PFSK-1 (cell line): ENCODE measurements at regions not wholly inside any gene's neighbourhood (a gene's known extent, or its start where the extent isn't known, plus 50 kb on each side); places are given as distances from the start of the nearest gene placed in this dataset.

Experiments used
- FOXP2 ChIP-seq: optimal IDR thresholded peaks from 2 replicates; pipeline ENCODE3; 2011; ENCODE audit warnings: borderline replicate concordance, control low read depth, inconsistent platforms; ENCODE audit not compliant: insufficient read depth; ENCODE audit errors: extremely low read length, extremely low read depth
- POLR2AphosphoS5 ChIP-seq: IDR thresholded peaks from 2 replicates; pipeline ENCODE4 v1.6.1; 2012; ENCODE audit warnings: low read depth, mild to moderate bottlenecking, control low read depth, low read length, moderate library complexity
- SIN3A ChIP-seq: IDR thresholded peaks from 2 replicates; pipeline ENCODE4 v1.6.1; 2012; ENCODE audit warnings: mild to moderate bottlenecking, low read length, moderate library complexity, borderline replicate concordance; ENCODE audit not compliant: insufficient read depth
- TAF1 ChIP-seq: IDR thresholded peaks from 2 replicates; pipeline ENCODE4 v1.6.1; 2012; ENCODE audit warnings: low read length, control low read depth, borderline replicate concordance; ENCODE audit not compliant: insufficient read depth
- TF ChIP-seq, protein P1 (sequence below), 2 experiments: IDR thresholded peaks; 2 replicates each; pipeline versions ENCODE4 v1.6.1 to v1.8.0; 2011 to 2012; ENCODE audit warnings: low read depth in 2 of 2, low read length in 2 of 2, control low read depth in 1 of 2, inconsistent platforms in 1 of 2, mild to moderate bottlenecking in 1 of 2, moderate library complexity in 1 of 2; ENCODE audit not compliant: insufficient read depth in 1 of 2

DNA sequence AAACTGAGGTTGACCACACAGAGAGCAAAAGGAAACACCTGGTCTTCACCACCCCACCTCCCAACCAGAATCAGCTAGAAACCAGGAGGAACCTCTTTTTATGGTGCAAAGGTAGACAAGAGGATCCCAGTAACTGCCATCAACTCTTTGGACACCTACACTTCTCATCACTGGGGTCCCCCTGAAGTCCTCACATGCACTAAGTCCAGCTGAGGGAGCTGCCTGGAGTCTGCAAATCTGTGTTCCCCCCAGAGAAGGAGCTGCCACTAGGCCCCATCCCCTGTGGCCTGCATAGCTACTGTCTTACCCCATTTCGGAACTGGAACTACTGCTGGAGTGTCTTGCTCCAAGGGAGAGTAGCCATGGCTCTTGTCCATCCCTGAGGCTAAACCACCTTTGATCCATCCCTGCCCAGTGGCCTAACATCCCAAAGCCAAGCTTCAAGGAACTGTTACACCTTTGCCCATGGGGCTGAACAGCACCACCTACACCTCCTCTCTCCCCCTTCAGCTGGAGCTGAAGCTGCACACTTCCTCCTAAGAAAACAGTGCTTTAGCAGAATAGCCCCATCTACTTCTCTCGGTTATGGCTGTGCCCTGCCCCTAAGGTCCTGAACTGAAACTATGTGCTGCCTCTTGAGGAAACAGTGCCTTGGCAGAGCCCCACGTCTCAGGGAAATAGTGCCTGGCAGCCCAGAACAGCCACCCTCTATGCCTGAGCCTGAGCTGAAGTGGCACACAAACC lies 85.4 kb upstream of the CD53 start:
- TF ChIP-seq FOXP2 (no peak), TAF1 (no peak), SIN3A (no peak), POLR2AphosphoS5 (no peak)
- TF ChIP-seq, protein P1, sequence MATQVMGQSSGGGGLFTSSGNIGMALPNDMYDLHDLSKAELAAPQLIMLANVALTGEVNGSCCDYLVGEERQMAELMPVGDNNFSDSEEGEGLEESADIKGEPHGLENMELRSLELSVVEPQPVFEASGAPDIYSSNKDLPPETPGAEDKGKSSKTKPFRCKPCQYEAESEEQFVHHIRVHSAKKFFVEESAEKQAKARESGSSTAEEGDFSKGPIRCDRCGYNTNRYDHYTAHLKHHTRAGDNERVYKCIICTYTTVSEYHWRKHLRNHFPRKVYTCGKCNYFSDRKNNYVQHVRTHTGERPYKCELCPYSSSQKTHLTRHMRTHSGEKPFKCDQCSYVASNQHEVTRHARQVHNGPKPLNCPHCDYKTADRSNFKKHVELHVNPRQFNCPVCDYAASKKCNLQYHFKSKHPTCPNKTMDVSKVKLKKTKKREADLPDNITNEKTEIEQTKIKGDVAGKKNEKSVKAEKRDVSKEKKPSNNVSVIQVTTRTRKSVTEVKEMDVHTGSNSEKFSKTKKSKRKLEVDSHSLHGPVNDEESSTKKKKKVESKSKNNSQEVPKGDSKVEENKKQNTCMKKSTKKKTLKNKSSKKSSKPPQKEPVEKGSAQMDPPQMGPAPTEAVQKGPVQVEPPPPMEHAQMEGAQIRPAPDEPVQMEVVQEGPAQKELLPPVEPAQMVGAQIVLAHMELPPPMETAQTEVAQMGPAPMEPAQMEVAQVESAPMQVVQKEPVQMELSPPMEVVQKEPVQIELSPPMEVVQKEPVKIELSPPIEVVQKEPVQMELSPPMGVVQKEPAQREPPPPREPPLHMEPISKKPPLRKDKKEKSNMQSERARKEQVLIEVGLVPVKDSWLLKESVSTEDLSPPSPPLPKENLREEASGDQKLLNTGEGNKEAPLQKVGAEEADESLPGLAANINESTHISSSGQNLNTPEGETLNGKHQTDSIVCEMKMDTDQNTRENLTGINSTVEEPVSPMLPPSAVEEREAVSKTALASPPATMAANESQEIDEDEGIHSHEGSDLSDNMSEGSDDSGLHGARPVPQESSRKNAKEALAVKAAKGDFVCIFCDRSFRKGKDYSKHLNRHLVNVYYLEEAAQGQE (IDR thresholded peaks at IDR 0.05; ENCODE audit: insufficient read depth in 1 of 2, low read depth in 2 of 2, low read length in 2 of 2): no peak

GRCh38 chr1:110786802-110787327 lies 86.1 kb upstream of the CD53 start:
- no peak for TF ChIP-seq FOXP2
- no peak for TF ChIP-seq TAF1
- no peak for TF ChIP-seq SIN3A
- TF ChIP-seq POLR2AphosphoS5: no peak
- TF ChIP-seq, protein P1 (IDR thresholded peaks at IDR 0.05; ENCODE audit: insufficient read depth in 1 of 2, low read depth in 2 of 2, low read length in 2 of 2): no peak

GRCh38 chr1:110785612-110786011 lies 87.3 kb upstream of the CD53 start:
- TF ChIP-seq FOXP2 (no peak), TAF1 (no peak), SIN3A (no peak), POLR2AphosphoS5 (no peak)
- TF ChIP-seq, protein P1 (IDR thresholded peaks at IDR 0.05; ENCODE audit: insufficient read depth in 1 of 2, low read depth in 2 of 2, low read length in 2 of 2): no peak

DNA sequence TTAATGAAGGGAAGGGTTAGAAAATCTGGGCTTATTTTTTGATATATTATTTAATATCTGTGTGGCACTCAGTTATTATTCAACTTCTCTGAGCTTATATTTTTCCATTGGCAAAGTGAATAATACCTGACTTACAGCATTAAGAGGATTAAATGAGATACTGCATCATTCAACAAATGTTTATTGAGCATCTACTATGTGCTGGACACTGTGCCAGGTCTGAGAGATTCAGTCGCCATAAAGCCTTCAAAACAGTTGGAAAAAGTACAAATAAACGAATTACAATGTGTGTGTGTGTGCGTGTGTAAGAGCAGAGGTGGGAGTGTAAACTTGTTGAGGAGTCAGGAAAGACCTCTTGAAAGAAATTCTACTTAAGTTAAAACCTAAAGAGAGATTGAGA lies 87.9 kb upstream of the CD53 start:
- TF ChIP-seq, protein P1 (IDR thresholded peaks at IDR 0.05; ENCODE audit: insufficient read depth in 1 of 2, low read depth in 2 of 2, low read length in 2 of 2): no peak
- TF ChIP-seq POLR2AphosphoS5: no peak
- no peak for TF ChIP-seq TAF1
- no peak for TF ChIP-seq SIN3A
- no peak for TF ChIP-seq FOXP2
